Ascending aorta (tissue), 2 donors: ENCODE measurements at regions not wholly inside any gene's neighbourhood (a gene's known extent, or its start where the extent isn't known, plus 50 kb on each side); places are given as distances from the start of the nearest gene placed in this dataset.

ENCODE experiments used
- DNase-seq, 2 donors: peaks; one replicate each; pipeline ENCODE4 v3.0.0-alpha.2; 2019; ENCODE audit warnings: low spot score in 2 of 2
- H3K27ac ChIP-seq, 2 donors: fragments of 200-600 bp; sonication (generic); one replicate each; pipeline ENCODE4 v1.5.1; 2016 to 2017; ENCODE audit warnings: mild to moderate bottlenecking in 1 of 2
- H3K27me3 ChIP-seq: fragments of 200-600 bp; sonication (generic); one replicate; pipeline ENCODE4 v1.5.1; 2017
- H3K36me3 ChIP-seq, 2 donors: fragments of 200-600 bp; sonication (generic); one replicate each; pipeline ENCODE4 v1.5.1; 2016
- H3K4me1 ChIP-seq, 2 donors: fragments of 200-600 bp; sonication (generic); one replicate each; pipeline ENCODE4 v1.5.1; 2016 to 2017; ENCODE audit warnings: mild to moderate bottlenecking in 1 of 2
- H3K4me3 ChIP-seq, 2 donors: fragments of 200-600 bp; sonication (generic); one replicate each; pipeline ENCODE4 v1.5.1; 2016 to 2017; ENCODE audit warnings: mild to moderate bottlenecking in 1 of 2
- H3K9me3 ChIP-seq, 2 donors: fragments of 200-600 bp; sonication (generic); one replicate each; pipeline ENCODE4 v1.5.1; 2016
- intact Hi-C: fragments of 100-400 bp; cut with DNase I; formaldehyde crosslinking; loops from one replicate; pipeline ENCODE4 v1.15.1; 2023
- TF ChIP-seq, protein P1 (sequence below), 3 experiments: fragments of 200-600 bp in 2 of 3; fragments of 450-650 bp in 1 of 3; sonication (generic) in 2 of 3; IDR thresholded peaks; one replicate each; pipeline ENCODE4 v1.5.1; 2016 to 2019; ENCODE audit warnings: antibody characterized with exemption in 3 of 3, mild to moderate bottlenecking in 1 of 3, moderate library complexity in 1 of 3

DNA sequence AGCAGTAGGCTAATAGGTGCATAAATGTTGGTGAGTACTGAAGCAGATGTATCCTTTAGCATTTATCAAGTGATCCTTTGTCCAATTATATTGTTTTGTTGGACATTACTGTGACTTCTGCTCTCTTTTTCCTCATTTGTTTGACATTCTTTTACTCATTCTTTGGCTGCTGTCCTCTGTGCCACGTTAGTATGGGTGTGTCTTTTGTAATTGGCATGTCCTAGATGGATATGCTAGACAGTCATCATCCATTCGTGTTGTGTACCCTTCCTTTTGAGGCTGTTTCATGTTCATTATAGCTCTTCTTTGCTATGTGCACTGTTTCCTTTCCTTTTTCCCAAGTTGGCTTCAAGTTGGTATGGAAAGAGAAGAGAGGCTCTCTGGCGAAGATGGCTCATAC is 284.7 kb downstream of the CYP26B1 start:
- Histone ChIP-seq H3K27ac (no peak overlapping the region), H3K36me3 (no peaks in the 10 kb centered on the region), H3K9me3 (no peaks in the 10 kb centered on the region), H3K27me3 (no peaks in the 10 kb centered on the region), H3K4me3 (no peak overlapping the region), H3K4me1 (peaks cover 3% of the 10 kb centered on the region in 2 donors)
- DNase-seq = peak in 1 of 2 donors; percentile 13
- intact Hi-C loops = no loop called here
- TF ChIP-seq, protein P1, sequence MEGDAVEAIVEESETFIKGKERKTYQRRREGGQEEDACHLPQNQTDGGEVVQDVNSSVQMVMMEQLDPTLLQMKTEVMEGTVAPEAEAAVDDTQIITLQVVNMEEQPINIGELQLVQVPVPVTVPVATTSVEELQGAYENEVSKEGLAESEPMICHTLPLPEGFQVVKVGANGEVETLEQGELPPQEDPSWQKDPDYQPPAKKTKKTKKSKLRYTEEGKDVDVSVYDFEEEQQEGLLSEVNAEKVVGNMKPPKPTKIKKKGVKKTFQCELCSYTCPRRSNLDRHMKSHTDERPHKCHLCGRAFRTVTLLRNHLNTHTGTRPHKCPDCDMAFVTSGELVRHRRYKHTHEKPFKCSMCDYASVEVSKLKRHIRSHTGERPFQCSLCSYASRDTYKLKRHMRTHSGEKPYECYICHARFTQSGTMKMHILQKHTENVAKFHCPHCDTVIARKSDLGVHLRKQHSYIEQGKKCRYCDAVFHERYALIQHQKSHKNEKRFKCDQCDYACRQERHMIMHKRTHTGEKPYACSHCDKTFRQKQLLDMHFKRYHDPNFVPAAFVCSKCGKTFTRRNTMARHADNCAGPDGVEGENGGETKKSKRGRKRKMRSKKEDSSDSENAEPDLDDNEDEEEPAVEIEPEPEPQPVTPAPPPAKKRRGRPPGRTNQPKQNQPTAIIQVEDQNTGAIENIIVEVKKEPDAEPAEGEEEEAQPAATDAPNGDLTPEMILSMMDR (IDR thresholded peaks at IDR 0.05) = no peak

DNA sequence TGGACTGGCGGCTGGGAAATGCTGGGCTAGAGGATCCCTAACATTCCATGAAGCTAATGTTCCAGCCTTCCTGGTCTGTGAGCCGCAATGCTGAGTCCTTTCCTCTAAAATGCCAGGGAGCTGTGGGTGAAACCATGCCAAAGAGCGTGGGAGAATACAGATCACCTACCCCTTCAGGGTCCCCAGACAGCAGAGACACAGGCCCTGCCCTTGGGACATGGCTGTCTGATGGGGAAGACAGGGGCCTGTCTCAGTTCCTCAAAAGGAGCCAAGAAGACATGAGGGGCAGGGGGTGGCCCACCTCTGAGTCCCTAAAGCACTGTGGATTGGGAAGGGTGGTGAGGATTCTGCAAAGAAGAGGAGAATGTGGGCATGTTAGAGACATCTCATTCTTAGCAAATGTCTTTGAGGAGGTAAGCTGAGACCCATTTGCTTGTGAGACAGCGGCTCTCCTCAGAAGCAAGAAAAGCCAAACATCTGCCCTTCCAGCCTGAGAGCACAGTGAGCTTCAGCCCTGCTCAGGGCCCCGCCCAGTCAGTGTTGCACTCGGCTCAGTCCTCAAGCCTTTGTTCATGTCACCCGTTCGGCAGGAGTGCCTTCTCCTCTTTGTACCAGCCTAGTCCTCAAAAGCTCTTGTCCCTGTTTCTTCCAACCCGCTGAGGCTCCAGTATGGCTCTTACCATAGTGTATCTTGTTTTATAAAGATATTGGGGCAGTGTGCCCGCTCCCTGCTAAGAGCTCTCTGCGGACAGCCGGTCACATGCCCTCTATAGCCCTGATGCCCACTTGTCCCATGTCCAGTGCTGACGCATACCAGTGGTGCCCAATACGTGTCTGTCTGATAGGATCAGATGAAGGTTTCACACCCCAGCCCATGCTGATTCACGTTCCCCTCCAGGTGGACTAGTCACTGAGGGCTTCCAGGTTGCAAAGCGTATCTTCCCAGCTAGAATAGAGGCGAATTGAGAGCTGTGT is 286.2 kb downstream of the CYP26B1 start:
- TF ChIP-seq, protein P1 (IDR thresholded peaks at IDR 0.05) = no peak
- peak in 1 of 2 donors; percentile 46 for DNase-seq
- no peak overlapping the region for H3K4me3 ChIP-seq
- H3K27me3 ChIP-seq = no peaks in the 10 kb centered on the region
- no peak overlapping the region for H3K27ac ChIP-seq
- intact Hi-C loops = no loop called here
- H3K36me3 ChIP-seq = no peaks in the 10 kb centered on the region
- peaks cover 3 to 6% of the 10 kb centered on the region in 2 donors for H3K4me1 ChIP-seq
- no peaks in the 10 kb centered on the region for H3K9me3 ChIP-seq

DNA sequence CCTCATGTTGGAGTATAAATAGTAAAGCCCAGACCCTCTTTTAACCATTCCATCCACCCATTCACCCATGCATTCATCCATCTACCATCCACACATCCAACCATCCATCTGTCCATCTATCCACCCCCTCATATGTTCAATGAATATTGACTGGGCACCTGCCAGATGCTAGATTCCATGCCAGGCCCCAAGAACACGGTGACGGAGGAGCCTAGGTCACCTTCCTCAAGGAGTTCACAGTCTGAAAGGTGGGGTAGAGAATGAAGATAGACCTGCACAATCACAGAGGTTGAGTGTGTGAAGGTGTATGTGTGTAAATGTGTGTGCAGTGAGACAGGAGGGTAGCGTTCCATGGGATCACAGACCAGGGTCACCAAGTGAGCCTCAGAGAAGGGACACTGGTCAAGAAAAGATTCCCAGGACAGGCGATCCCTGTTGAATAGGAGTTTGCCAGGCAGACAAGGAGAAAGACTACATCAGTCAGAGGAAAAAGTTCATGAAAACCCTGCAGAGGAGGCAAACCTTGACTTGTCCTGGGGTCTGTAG is 287.2 kb downstream of the CYP26B1 start:
- Histone ChIP-seq H3K9me3 (no peaks in the 10 kb centered on the region), H3K36me3 (no peaks in the 10 kb centered on the region), H3K27ac (no peak overlapping the region), H3K4me3 (no peak overlapping the region), H3K4me1 (peaks cover 3 to 6% of the 10 kb centered on the region in 2 donors), H3K27me3 (no peaks in the 10 kb centered on the region)
- intact Hi-C loops = no loop called here
- TF ChIP-seq, protein P1 (IDR thresholded peaks at IDR 0.05) = no peak
- DNase-seq = peak in 1 of 2 donors; percentile 8

DNA sequence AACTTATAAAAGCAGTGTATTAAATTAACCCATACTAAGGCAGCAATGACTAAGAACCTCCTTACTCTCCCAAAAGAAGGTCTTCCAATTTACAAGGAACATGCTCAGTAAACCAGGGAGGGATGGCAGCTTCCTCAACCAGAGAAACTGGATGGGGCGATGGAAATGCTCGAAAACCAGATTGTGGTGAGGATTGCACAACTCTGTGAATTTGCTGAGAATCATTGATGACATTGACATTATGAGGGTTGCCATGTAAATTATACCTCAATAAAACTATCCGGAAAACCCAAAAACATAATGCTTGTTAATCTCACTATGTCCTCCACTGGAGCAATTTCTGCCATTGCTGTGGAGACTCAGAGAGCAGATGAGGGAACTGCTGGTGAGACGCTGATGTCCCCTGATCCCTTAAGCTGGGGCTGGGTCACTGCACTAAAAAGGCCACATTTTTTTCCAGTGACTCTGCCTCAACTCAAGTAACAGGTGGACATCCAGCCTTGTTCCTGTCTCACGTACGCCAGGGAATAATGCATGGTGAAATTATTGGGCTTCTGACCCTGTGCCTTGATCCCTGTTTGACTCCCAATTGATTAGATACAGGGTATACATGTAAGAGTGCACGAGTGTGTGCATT is 288.3 kb downstream of the CYP26B1 start:
- H3K4me1 ChIP-seq = peaks cover 3 to 6% of the 10 kb centered on the region in 2 donors
- intact Hi-C loops = no loop called here
- no peaks in the 10 kb centered on the region for H3K36me3 ChIP-seq
- no peak overlapping the region for H3K27ac ChIP-seq
- no peak for DNase-seq
- no peaks in the 10 kb centered on the region for H3K27me3 ChIP-seq
- no peaks in the 10 kb centered on the region for H3K9me3 ChIP-seq
- no peak overlapping the region for H3K4me3 ChIP-seq
- TF ChIP-seq, protein P1 (IDR thresholded peaks at IDR 0.05) = no peak

DNA sequence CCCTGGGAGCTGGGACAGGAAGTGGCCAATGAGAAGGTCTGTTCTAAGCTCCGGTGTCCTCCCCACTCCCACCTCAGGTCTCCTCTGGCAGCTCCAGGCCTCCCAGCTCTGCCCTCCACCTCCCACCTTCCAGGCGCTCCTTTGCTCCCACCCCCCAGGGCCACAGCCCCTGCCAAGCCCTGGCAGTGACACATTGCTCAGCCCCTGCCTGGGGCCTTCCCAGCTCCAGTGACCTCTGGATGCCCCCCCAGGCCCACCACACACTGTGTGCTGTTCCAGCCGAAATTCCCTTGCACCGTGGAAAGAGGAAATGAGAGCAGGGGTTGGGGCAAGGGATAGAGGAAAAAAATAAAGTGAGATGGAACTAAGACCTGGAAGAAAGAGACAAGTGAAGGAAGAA is 289.6 kb downstream of the CYP26B1 start:
- TF ChIP-seq, protein P1 (IDR thresholded peaks at IDR 0.05) = no peak
- no peaks in the 10 kb centered on the region for H3K9me3 ChIP-seq
- intact Hi-C loops = no loop called here

More for the DNA sequence above, 289.6 kb downstream of the CYP26B1 start:
- no peak overlapping the region for H3K4me3 ChIP-seq
- H3K27ac ChIP-seq = peak overlapping the region in 1 of 2 donors; percentile 61
- DNase-seq = peak in 1 of 2 donors; percentile 49
- H3K4me1 ChIP-seq = peaks cover 4 to 8% of the 10 kb centered on the region in 2 donors
- no peaks in the 10 kb centered on the region for H3K36me3 ChIP-seq
- no peaks in the 10 kb centered on the region for H3K27me3 ChIP-seq
